ENCODE measurements at regions not wholly inside any gene's neighbourhood (a gene's known extent, or its start where the extent isn't known, plus 50 kb on each side); places are given as distances from the start of the nearest gene placed in this dataset.

- no peak for DNase-seq (ENCODE audit: extremely low read depth in 1 of 4, low spot score in 3 of 4)
- no peak for ATAC-seq
- H3K27ac ChIP-seq (ENCODE audit: extremely low read depth, low read depth, low read length), result no peak overlapping the region
- in situ Hi-C loops (cut with MboI) (no loop called here), intact Hi-C loops (cut with micrococcal nuclease) (no loop called here)
- no peaks in the 10 kb centered on the region for H3K27me3 ChIP-seq (ENCODE audit: control insufficient read depth in 2 of 2, insufficient read depth in 2 of 2, low read length in 2 of 2)
- no peaks in the 10 kb centered on the region for H3K79me2 ChIP-seq (ENCODE audit: control insufficient read depth, insufficient read depth, low read length)
- no peak overlapping the region for H2AFZ ChIP-seq (ENCODE audit: low read depth, low read length)
- no TSS peak for BruUV-seq (replicated peaks)
- WGBS (ENCODE audit: insufficient coverage, low coverage, missing lambda C conversion rate), result 0% methylated on average over 2 of the region's 2 CpGs
- no peak overlapping the region for H3K4me2 ChIP-seq (ENCODE audit: insufficient read depth, low read length)
- FAIRE-seq, result no peak
- no peaks in the 10 kb centered on the region for H3K36me3 ChIP-seq (ENCODE audit: control insufficient read depth, insufficient read depth, low read length)
- H3K9me3 ChIP-seq (replicated peaks; ENCODE audit: control insufficient read depth, insufficient read depth, low read depth, low read length), result no peaks in the 10 kb centered on the region; the same call in 1 of the 2 replicates
- H3K4me3 ChIP-seq, result no peak overlapping the region
- ChIA-PET CTCF (ENCODE audit: low intra/inter-chr PET ratio) (interaction anchor here (0.5 kb wide), 1 partner anchor 1347 kb away, joined by 3 read pairs; no protein-coding TSS in a partner anchor), POLR2A (no interaction called here)
- no peaks in the 10 kb centered on the region for H4K20me1 ChIP-seq (replicated peaks; ENCODE audit: control insufficient read depth, insufficient read depth, low read length)
- no peaks in the 10 kb centered on the region for H3K4me1 ChIP-seq (replicated peaks in 1 of 2; ENCODE audit: control insufficient read depth in 2 of 2, insufficient read depth in 2 of 2, low read length in 2 of 2)
- no peak overlapping the region for H3K9ac ChIP-seq (ENCODE audit: insufficient read depth in 1 of 2, low read depth in 2 of 2, low read length in 2 of 2)
- TF ChIP-seq NFE2 (IDR thresholded peaks at IDR 0.05; ENCODE audit: low read depth) (no peak), POU5F1 (IDR thresholded peaks at IDR 0.05; ENCODE audit: borderline replicate concordance, low read depth, low read length, partially characterized antibody) (no peak), ZNF134 (CRISPR knock-in tag; conservative IDR thresholded peaks at IDR 0.05) (no peak), NONO (IDR thresholded peaks at IDR 0.05; ENCODE audit: low read depth in 2 of 2, low read length in 1 of 2) (no peak), C11orf30 (IDR thresholded peaks at IDR 0.05; ENCODE audit: low read depth) (no peak), CEBPB (tag; IDR thresholded peaks at IDR 0.05) (no peak), MAFF (IDR thresholded peaks at IDR 0.05; ENCODE audit: low read length) (no peak), SRF (CRISPR knock-in tag; IDR thresholded peaks at IDR 0.05) (no peak), KLF10 (CRISPR knock-in tag; IDR thresholded peaks at IDR 0.05) (no peak), TEAD2 (tag; IDR thresholded peaks at IDR 0.05) (no peak), ZNF124 (CRISPR knock-in tag; IDR thresholded peaks at IDR 0.05) (no peak), ZMIZ1 (IDR thresholded peaks at IDR 0.05; ENCODE audit: low read depth in 2 of 2, low read length in 2 of 2) (no peak), PHF20 (IDR thresholded peaks at IDR 0.05; ENCODE audit: partially characterized antibody) (no peak), KDM2B (CRISPR knock-in tag; IDR thresholded peaks at IDR 0.05) (no peak), IRF2 (CRISPR knock-in tag; IDR thresholded peaks at IDR 0.05) (no peak)
- TF ChIP-seq, protein P1, sequence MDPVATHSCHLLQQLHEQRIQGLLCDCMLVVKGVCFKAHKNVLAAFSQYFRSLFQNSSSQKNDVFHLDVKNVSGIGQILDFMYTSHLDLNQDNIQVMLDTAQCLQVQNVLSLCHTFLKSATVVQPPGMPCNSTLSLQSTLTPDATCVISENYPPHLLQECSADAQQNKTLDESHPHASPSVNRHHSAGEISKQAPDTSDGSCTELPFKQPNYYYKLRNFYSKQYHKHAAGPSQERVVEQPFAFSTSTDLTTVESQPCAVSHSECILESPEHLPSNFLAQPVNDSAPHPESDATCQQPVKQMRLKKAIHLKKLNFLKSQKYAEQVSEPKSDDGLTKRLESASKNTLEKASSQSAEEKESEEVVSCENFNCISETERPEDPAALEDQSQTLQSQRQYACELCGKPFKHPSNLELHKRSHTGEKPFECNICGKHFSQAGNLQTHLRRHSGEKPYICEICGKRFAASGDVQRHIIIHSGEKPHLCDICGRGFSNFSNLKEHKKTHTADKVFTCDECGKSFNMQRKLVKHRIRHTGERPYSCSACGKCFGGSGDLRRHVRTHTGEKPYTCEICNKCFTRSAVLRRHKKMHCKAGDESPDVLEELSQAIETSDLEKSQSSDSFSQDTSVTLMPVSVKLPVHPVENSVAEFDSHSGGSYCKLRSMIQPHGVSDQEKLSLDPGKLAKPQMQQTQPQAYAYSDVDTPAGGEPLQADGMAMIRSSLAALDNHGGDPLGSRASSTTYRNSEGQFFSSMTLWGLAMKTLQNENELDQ (CRISPR knock-in tag; IDR thresholded peaks at IDR 0.05; ENCODE audit: borderline replicate concordance), result no peak
- TF ChIP-seq, protein P2, sequence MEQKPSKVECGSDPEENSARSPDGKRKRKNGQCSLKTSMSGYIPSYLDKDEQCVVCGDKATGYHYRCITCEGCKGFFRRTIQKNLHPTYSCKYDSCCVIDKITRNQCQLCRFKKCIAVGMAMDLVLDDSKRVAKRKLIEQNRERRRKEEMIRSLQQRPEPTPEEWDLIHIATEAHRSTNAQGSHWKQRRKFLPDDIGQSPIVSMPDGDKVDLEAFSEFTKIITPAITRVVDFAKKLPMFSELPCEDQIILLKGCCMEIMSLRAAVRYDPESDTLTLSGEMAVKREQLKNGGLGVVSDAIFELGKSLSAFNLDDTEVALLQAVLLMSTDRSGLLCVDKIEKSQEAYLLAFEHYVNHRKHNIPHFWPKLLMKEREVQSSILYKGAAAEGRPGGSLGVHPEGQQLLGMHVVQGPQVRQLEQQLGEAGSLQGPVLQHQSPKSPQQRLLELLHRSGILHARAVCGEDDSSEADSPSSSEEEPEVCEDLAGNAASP (IDR thresholded peaks at IDR 0.05), result no peak
- no peaks in the 10 kb centered on the region for H3K9me1 ChIP-seq (ENCODE audit: control insufficient read depth, insufficient read depth, low read length)
These were observed 293.8 kb upstream of the ADAMTS5 start for GRCh38 chr21:27260728-27261127.
